T-helper 2 cell treated with Interferon-gamma antibody and Interleukin-4, amounts not matched to agents 5 μg/mL and 100 μg/mL, for 36 hours (primary cell): ENCODE measurements at regions not wholly inside any gene's neighbourhood (a gene's known extent, or its start where the extent isn't known, plus 50 kb on each side); places are given as distances from the start of the nearest gene placed in this dataset.

ENCODE experiments used
- DNase-seq: peaks from one replicate; pipeline ENCODE4 v3.0.0; 2021; ENCODE audit warnings: low spot score
- H3K27ac Mint-ChIP-seq: one replicate; pipeline ENCODE4 v1.8.0; 2021; ENCODE audit warnings: mild to moderate bottlenecking, mixed read lengths
- H3K27me3 Mint-ChIP-seq: one replicate; pipeline ENCODE4 v1.8.0; 2021; ENCODE audit warnings: low read depth, mixed read lengths
- H3K36me3 Mint-ChIP-seq: one replicate; pipeline ENCODE4 v1.8.0; 2021; ENCODE audit warnings: low read depth, mixed read lengths
- H3K4me1 Mint-ChIP-seq: one replicate; pipeline ENCODE4 v1.8.0; 2021; ENCODE audit warnings: low read depth, mixed read lengths
- H3K4me3 Mint-ChIP-seq: one replicate; pipeline ENCODE4 v1.8.0; 2022; ENCODE audit warnings: mild to moderate bottlenecking, moderate library complexity, mixed read lengths
- H3K9me3 Mint-ChIP-seq: one replicate; pipeline ENCODE4 v1.8.0; 2021; ENCODE audit warnings: mixed read lengths

GRCh38 chr10:108782411-108782810 is 1140.9 kb downstream of the XPNPEP1 start:
- Mint-ChIP-seq H3K4me3 (no peak overlapping the region), H3K9me3 (peaks cover 22% of the 10 kb centered on the region), H3K27me3 (no peaks in the 10 kb centered on the region), H3K27ac (no peak overlapping the region), H3K36me3 (no peaks in the 10 kb centered on the region), H3K4me1 (no peaks in the 10 kb centered on the region)
- no peak for DNase-seq

DNA sequence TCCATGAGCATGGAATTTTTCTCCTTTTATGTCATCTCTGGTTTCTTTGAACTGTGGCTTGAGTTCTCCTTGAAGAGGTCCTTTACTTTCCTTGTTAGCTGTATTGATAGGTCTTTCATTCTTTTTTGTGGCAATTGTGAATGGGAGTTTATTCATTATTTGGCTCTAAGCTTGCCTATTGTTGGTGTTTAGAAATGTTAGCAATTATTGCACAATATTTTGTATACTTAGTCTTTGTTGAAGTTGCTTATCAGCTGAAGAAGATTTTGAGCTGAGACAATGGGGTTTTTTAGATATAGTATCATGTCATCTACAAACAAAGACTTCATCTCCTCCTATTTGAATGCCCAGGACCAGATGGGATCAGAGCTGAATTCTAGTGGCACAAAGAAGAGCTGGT is 1143.8 kb downstream of the XPNPEP1 start:
- Mint-ChIP-seq H3K4me1 (no peaks in the 10 kb centered on the region), H3K27me3 (no peaks in the 10 kb centered on the region), H3K27ac (no peak overlapping the region), H3K36me3 (no peaks in the 10 kb centered on the region), H3K4me3 (no peak overlapping the region), H3K9me3 (peaks cover 8% of the 10 kb centered on the region)
- DNase-seq, result no peak

DNA sequence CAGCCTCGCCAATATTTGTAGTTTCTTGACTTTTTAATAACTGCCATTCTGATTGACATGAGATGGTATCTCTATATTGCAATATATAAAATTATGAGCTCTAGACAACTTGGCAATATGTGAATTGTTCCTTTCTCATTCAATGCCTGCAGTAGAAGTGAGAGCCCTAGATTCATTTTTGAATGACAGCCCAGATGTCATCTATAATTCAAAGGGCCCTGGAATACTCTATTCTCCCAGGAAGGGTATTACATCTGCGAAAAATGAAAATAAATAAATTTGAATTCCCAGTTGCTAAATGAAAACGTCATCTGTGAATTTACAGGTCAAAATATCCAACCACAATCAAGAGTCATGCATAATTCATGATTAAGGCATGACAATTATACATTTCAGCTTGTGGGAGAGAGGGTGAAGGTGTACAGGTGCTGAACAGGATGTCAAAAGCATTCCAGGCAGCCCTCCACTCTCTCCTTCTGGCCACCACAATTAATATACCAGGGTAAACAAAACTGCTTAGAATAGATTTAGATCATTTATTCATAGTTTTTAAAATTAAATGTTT is 1147.3 kb downstream of the XPNPEP1 start:
- Mint-ChIP-seq H3K36me3 (no peaks in the 10 kb centered on the region), H3K27ac (no peak overlapping the region), H3K27me3 (no peaks in the 10 kb centered on the region), H3K9me3 (no peaks in the 10 kb centered on the region), H3K4me1 (no peaks in the 10 kb centered on the region), H3K4me3 (no peak overlapping the region)
- DNase-seq, result no peak

GRCh38 chr10:108771106-108771505 is 1152.2 kb downstream of the XPNPEP1 start:
- Mint-ChIP-seq H3K9me3 (no peaks in the 10 kb centered on the region), H3K27ac (no peak overlapping the region), H3K36me3 (no peaks in the 10 kb centered on the region), H3K4me3 (no peak overlapping the region), H3K4me1 (no peaks in the 10 kb centered on the region), H3K27me3 (no peaks in the 10 kb centered on the region)
- DNase-seq, result no peak

DNA sequence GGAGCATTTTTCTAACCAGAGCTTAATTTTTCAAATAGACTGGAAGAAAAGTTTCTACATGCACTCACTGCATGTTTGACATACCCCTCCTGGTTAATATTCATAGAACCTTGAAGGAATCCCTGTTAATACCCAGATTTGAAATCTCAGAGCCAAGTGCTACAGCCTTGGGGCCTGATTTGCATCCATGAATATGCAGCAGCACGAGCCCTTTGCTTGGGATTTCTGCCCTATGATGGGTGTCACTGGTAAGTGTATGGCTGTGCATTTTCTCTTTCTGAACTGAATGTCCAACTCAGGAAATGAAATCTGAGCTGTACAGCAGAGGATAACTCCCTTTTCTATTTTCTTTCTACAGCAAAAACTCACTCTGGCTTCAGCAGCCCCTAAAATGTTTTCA is 1157.5 kb downstream of the XPNPEP1 start:
- Mint-ChIP-seq H3K27me3 (no peaks in the 10 kb centered on the region), H3K9me3 (no peaks in the 10 kb centered on the region), H3K4me3 (no peak overlapping the region), H3K4me1 (no peaks in the 10 kb centered on the region), H3K36me3 (no peaks in the 10 kb centered on the region), H3K27ac (no peak overlapping the region)
- DNase-seq, result no peak

GRCh38 chr10:108757946-108758345 is 1165.4 kb downstream of the XPNPEP1 start:
- no peaks in the 10 kb centered on the region for H3K4me1 Mint-ChIP-seq
- H3K36me3 Mint-ChIP-seq, result no peaks in the 10 kb centered on the region
- no peak for DNase-seq
- H3K9me3 Mint-ChIP-seq, result peaks cover 10% of the 10 kb centered on the region
- no peaks in the 10 kb centered on the region for H3K27me3 Mint-ChIP-seq
- no peak overlapping the region for H3K4me3 Mint-ChIP-seq
- no peak overlapping the region for H3K27ac Mint-ChIP-seq

DNA sequence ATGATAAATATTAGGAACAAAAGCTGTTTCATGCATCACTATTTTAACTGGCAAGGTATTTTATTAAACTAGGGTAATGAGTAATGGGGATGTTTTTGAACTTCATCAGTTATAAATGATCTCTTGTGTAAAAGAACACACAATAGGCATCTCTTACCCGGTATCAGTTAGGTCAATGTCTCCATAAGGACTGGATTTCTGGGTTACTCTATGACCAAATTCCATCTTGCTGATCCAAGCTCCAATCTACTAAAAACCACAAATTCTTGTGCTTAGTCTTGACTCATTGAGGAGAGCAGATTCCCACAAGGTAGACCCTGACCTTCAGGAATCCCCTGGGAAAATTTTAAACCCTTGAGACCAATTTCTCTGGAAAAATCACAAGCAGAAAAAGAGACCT is 1167.7 kb downstream of the XPNPEP1 start:
- Mint-ChIP-seq H3K27ac (no peak overlapping the region), H3K27me3 (no peaks in the 10 kb centered on the region), H3K4me1 (no peaks in the 10 kb centered on the region), H3K4me3 (no peak overlapping the region), H3K9me3 (peaks cover 15% of the 10 kb centered on the region), H3K36me3 (no peaks in the 10 kb centered on the region)
- DNase-seq, result no peak

- no peaks in the 10 kb centered on the region for H3K4me1 Mint-ChIP-seq
Measured at GRCh38 chr10:108753326-108753725, 1170.0 kb downstream of the XPNPEP1 start.

GRCh38 chr10:108749042-108749441 is 1174.3 kb downstream of the XPNPEP1 start:
- Mint-ChIP-seq H3K9me3 (peaks cover 20% of the 10 kb centered on the region), H3K36me3 (no peaks in the 10 kb centered on the region), H3K4me3 (no peak overlapping the region), H3K4me1 (no peaks in the 10 kb centered on the region), H3K27ac (no peak overlapping the region), H3K27me3 (no peaks in the 10 kb centered on the region)
- DNase-seq, result no peak

More at GRCh38 chr10:108753326-108753725, 1170.0 kb downstream of the XPNPEP1 start:
- no peak for DNase-seq
- Mint-ChIP-seq H3K4me3 (no peak overlapping the region), H3K9me3 (peaks cover 16% of the 10 kb centered on the region), H3K27ac (no peak overlapping the region), H3K36me3 (no peaks in the 10 kb centered on the region), H3K27me3 (no peaks in the 10 kb centered on the region)

DNA sequence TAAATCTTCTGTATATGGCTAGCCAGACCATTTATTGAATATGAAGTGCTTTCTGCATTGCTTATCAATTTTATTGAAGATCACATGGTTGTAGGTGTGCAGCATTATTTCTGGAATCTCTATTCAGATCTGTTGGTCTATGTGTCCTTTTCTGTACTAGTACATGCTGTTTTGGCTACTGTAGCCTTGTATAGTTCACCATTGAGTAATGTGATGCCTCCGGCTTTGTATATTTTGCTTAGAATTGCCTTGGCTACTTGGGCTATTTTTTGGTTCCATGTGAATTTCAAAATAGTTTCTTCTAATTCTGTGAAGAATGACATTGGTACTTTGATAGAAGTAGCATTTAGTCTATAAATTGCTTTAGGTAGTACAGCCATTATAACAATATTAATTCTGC is 1187.2 kb downstream of the XPNPEP1 start:
- Mint-ChIP-seq H3K27me3 (no peaks in the 10 kb centered on the region), H3K36me3 (no peaks in the 10 kb centered on the region), H3K4me1 (no peaks in the 10 kb centered on the region), H3K9me3 (peaks cover 33% of the 10 kb centered on the region), H3K4me3 (no peak overlapping the region), H3K27ac (no peak overlapping the region)
- no peak for DNase-seq

- no peaks in the 10 kb centered on the region for H3K4me1 Mint-ChIP-seq
- DNase-seq, result no peak
- H3K9me3 Mint-ChIP-seq, result peaks cover 38% of the 10 kb centered on the region
- H3K27ac Mint-ChIP-seq, result no peak overlapping the region
- no peaks in the 10 kb centered on the region for H3K27me3 Mint-ChIP-seq
- H3K4me3 Mint-ChIP-seq, result no peak overlapping the region
- H3K36me3 Mint-ChIP-seq, result no peaks in the 10 kb centered on the region
Measured at GRCh38 chr10:108735380-108735779, 1187.9 kb downstream of the XPNPEP1 start.

DNA sequence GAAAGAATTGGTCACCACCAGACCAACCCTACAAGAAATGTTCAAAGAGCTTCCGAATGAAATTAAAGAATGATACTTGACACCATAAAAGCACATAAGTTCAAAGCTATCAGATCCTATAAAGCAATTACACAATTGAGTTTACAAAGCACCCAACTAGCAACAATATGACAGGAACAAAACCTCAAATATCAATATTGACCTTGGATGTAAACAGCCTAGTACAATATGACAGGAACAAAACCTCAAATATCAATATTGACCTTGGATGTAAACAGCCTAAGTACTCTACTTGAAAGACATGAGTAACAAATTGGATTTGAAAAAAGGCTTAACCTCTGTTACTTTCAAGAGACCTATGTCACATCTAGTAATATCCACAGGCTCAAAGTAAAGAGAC is 1201.4 kb downstream of the XPNPEP1 start:
- H3K4me1 Mint-ChIP-seq, result no peaks in the 10 kb centered on the region
- peaks cover 35% of the 10 kb centered on the region for H3K9me3 Mint-ChIP-seq
- no peak for DNase-seq
- no peaks in the 10 kb centered on the region for H3K27me3 Mint-ChIP-seq
- no peak overlapping the region for H3K27ac Mint-ChIP-seq
- no peak overlapping the region for H3K4me3 Mint-ChIP-seq
- H3K36me3 Mint-ChIP-seq, result no peaks in the 10 kb centered on the region

DNA sequence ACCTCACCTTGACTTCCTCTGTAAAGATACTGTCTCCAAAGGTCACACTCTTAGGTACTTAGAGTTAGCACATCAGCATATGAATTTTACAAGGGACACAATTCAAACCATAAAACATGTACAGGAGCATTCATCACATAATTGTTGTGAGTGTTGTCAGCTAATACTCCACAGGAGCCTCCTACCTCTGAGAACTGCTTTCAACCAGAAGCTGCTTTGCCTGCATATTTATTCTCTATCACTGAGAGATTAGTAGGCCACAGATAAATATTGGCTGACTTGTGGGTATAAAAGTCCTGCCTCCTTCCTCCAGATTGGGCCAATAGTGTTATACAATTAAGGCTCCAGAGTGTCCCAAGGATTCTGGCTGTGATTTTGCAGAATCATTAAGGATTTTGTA is 1207.0 kb downstream of the XPNPEP1 start:
- no peaks in the 10 kb centered on the region for H3K36me3 Mint-ChIP-seq
- peaks cover 50% of the 10 kb centered on the region for H3K9me3 Mint-ChIP-seq
- no peak overlapping the region for H3K27ac Mint-ChIP-seq
- no peaks in the 10 kb centered on the region for H3K4me1 Mint-ChIP-seq
- no peak overlapping the region for H3K4me3 Mint-ChIP-seq
- H3K27me3 Mint-ChIP-seq, result no peaks in the 10 kb centered on the region
- no peak for DNase-seq

DNA sequence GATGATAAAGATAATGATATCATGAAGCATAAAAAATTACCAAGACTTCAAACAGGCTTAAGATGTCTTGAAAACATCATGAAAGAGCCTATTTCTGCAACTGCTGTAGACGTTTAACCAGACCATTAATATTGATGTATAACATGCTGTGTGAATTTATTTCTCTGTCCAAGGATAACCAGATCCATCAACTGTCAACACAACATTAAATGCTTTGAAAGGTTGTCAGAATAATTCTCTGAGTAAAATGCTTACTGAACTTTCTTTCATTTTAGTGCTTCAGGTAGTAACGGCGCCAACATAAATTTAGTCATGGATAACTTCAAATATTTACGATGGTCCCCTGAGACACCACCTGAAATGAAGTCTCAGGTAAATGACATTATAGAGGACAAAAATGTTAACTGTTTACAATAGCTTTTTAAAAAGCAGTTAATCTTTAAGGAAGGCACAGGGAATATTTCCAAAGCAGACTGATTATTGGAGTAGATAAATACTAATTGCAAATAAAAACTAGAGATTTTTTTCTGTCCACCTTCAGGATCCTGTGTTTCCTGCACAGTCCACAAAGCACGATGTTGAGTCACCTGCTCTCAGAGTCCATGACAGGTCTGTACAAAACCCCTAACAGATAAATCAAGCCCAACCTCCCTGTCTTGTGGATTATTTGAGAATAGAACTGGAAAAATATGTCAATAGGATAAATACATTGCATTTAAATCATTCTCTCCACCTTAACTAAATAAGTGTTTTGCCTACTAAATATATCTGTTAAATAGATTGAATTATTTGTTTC is 1213.2 kb downstream of the XPNPEP1 start:
- no peak for DNase-seq
- no peak overlapping the region for H3K4me3 Mint-ChIP-seq
- no peaks in the 10 kb centered on the region for H3K4me1 Mint-ChIP-seq
- H3K9me3 Mint-ChIP-seq, result peaks cover 38% of the 10 kb centered on the region
- no peak overlapping the region for H3K27ac Mint-ChIP-seq
- H3K36me3 Mint-ChIP-seq, result no peaks in the 10 kb centered on the region
- no peaks in the 10 kb centered on the region for H3K27me3 Mint-ChIP-seq

GRCh38 chr10:108708363-108708762 is 1214.9 kb downstream of the XPNPEP1 start:
- H3K27ac Mint-ChIP-seq, result no peak overlapping the region
- H3K27me3 Mint-ChIP-seq, result no peaks in the 10 kb centered on the region
- no peaks in the 10 kb centered on the region for H3K36me3 Mint-ChIP-seq
- no peaks in the 10 kb centered on the region for H3K4me1 Mint-ChIP-seq
- DNase-seq, result no peak
- H3K9me3 Mint-ChIP-seq, result peaks cover 27% of the 10 kb centered on the region
- no peak overlapping the region for H3K4me3 Mint-ChIP-seq
